ENCODE measurements at regions not wholly inside any gene's neighbourhood (a gene's known extent, or its start where the extent isn't known, plus 50 kb on each side); places are given as distances from the start of the nearest gene placed in this dataset.

DNA sequence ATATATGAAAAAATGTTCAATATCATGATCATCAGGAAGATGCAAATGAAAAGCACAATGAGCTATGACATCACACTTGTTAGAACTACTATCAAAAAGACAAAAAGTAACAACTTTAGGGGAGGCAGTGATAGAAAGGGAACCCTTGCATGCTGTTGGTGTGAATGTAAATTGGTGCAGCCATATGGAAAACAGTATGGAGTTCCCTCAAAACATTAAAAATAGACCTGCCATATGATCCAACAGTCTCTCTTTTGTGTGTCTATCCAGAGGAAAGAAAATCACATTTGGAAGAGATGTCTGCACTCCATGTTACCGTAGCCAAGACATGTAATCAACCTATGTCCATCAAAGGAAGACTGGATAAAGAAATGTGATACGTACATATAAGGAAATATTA is 92.3 kb upstream of the ALKAL2 start:
- DNase-seq (ENCODE audit: extremely low spot score, unreplicated experiment): no peak
- Mint-ChIP-seq H3K4me1 (ENCODE audit: unreplicated experiment) (peaks cover 14% of the 10 kb centered on the region), H3K27ac (ENCODE audit: unreplicated experiment) (no peak overlapping the region), H3K27me3 (ENCODE audit: unreplicated experiment) (no peaks in the 10 kb centered on the region), H3K9me3 (ENCODE audit: unreplicated experiment) (peaks cover 27% of the 10 kb centered on the region), H3K36me3 (ENCODE audit: unreplicated experiment) (peaks cover 7% of the 10 kb centered on the region), H3K4me3 (ENCODE audit: unreplicated experiment) (no peak overlapping the region)
- TF ChIP-seq, protein P1, sequence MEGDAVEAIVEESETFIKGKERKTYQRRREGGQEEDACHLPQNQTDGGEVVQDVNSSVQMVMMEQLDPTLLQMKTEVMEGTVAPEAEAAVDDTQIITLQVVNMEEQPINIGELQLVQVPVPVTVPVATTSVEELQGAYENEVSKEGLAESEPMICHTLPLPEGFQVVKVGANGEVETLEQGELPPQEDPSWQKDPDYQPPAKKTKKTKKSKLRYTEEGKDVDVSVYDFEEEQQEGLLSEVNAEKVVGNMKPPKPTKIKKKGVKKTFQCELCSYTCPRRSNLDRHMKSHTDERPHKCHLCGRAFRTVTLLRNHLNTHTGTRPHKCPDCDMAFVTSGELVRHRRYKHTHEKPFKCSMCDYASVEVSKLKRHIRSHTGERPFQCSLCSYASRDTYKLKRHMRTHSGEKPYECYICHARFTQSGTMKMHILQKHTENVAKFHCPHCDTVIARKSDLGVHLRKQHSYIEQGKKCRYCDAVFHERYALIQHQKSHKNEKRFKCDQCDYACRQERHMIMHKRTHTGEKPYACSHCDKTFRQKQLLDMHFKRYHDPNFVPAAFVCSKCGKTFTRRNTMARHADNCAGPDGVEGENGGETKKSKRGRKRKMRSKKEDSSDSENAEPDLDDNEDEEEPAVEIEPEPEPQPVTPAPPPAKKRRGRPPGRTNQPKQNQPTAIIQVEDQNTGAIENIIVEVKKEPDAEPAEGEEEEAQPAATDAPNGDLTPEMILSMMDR (IDR thresholded peaks at IDR 0.05): no peak

- DNase-seq (ENCODE audit: extremely low spot score, unreplicated experiment): peak; percentile 36
- Mint-ChIP-seq H3K27ac (ENCODE audit: unreplicated experiment) (no peak overlapping the region), H3K4me1 (ENCODE audit: unreplicated experiment) (peaks cover 17% of the 10 kb centered on the region), H3K9me3 (ENCODE audit: unreplicated experiment) (peaks cover 27% of the 10 kb centered on the region), H3K4me3 (ENCODE audit: unreplicated experiment) (no peak overlapping the region), H3K36me3 (ENCODE audit: unreplicated experiment) (peaks cover 7% of the 10 kb centered on the region), H3K27me3 (ENCODE audit: unreplicated experiment) (no peaks in the 10 kb centered on the region)
- TF ChIP-seq, protein P1 (IDR thresholded peaks at IDR 0.05): no peak
Observed at GRCh38 chr2:379778-380177, 91.9 kb upstream of the ALKAL2 start.

DNA sequence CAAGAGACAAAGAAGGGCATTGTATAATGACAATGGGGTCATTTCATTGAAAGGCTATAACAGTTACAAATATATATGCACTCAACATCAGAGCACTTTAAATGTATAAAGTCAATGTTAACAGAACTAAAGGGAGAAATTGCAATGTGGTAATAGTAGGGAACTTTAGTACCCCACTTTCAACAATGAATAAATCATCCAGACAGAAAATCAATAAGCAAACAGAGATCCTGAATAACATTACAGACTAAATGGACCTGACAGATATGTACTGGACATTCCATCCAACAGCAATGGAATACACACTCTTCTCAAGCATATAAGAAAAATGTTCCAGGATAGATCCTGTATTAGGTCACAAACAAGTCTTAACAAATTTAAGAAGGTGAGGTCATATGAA is 90.5 kb upstream of the ALKAL2 start:
- TF ChIP-seq, protein P1 (IDR thresholded peaks at IDR 0.05): no peak
- H3K9me3 Mint-ChIP-seq (ENCODE audit: unreplicated experiment): peaks cover 27% of the 10 kb centered on the region

DNA sequence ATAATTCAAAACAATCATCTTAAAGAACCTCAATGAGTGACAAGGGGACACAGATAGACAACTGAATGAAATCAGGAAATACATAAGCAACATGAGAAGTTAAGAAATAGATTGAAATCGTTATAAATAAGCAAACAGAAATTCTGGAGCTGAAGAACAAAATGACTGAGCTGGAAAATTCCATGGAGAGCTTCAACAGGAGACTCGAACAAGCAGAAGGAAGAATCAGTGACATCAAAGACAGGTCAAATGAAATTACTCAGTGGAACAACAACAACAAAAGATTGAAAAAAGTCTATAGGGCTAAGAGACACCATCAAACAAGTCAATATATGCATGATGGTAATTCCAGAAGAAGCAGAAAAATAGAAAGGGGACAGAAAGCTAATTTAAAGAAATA is 89.5 kb upstream of the ALKAL2 start:
- no peak overlapping the region for H3K4me3 Mint-ChIP-seq (ENCODE audit: unreplicated experiment)
- DNase-seq (ENCODE audit: extremely low spot score, unreplicated experiment): no peak
- peaks cover 27% of the 10 kb centered on the region for H3K9me3 Mint-ChIP-seq (ENCODE audit: unreplicated experiment)
- TF ChIP-seq, protein P1 (IDR thresholded peaks at IDR 0.05): no peak
- peaks cover 17% of the 10 kb centered on the region for H3K4me1 Mint-ChIP-seq (ENCODE audit: unreplicated experiment)
- H3K27me3 Mint-ChIP-seq (ENCODE audit: unreplicated experiment): peaks cover 3% of the 10 kb centered on the region
- H3K36me3 Mint-ChIP-seq (ENCODE audit: unreplicated experiment): peaks cover 7% of the 10 kb centered on the region
- H3K27ac Mint-ChIP-seq (ENCODE audit: unreplicated experiment): no peak overlapping the region

More for the DNA sequence above, 90.5 kb upstream of the ALKAL2 start:
- no peaks in the 10 kb centered on the region for H3K27me3 Mint-ChIP-seq (ENCODE audit: unreplicated experiment)
- peaks cover 7% of the 10 kb centered on the region for H3K36me3 Mint-ChIP-seq (ENCODE audit: unreplicated experiment)
- H3K27ac Mint-ChIP-seq (ENCODE audit: unreplicated experiment): no peak overlapping the region
- no peak for DNase-seq (ENCODE audit: extremely low spot score, unreplicated experiment)
- H3K4me1 Mint-ChIP-seq (ENCODE audit: unreplicated experiment): peaks cover 17% of the 10 kb centered on the region
- H3K4me3 Mint-ChIP-seq (ENCODE audit: unreplicated experiment): no peak overlapping the region

DNA sequence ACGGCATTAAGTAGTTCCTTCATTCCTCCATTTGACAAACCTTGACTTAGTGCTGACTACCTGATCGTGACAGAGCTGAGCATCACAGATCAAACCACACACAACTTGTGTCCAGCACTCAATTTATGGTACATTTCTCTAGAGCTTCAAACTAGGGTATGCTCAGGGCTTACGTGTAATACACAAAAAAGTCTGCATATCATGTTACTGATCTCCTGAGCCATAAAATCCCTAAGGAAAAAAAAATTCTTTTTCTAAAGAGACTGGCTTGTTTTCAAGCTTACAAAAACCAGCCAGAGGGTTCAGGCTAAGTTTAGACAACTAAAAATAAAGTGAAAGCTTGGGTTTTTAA is 88.0 kb upstream of the ALKAL2 start:
- Mint-ChIP-seq H3K4me1 (ENCODE audit: unreplicated experiment) (peaks cover 17% of the 10 kb centered on the region), H3K9me3 (ENCODE audit: unreplicated experiment) (peaks cover 30% of the 10 kb centered on the region), H3K27ac (ENCODE audit: unreplicated experiment) (no peak overlapping the region), H3K27me3 (ENCODE audit: unreplicated experiment) (peaks cover 4% of the 10 kb centered on the region), H3K4me3 (ENCODE audit: unreplicated experiment) (no peak overlapping the region), H3K36me3 (ENCODE audit: unreplicated experiment) (peaks cover 8% of the 10 kb centered on the region)
- TF ChIP-seq, protein P1 (IDR thresholded peaks at IDR 0.05): no peak
- no peak for DNase-seq (ENCODE audit: extremely low spot score, unreplicated experiment)
